ENCODE measurements at regions not wholly inside any gene's neighbourhood (a gene's known extent, or its start where the extent isn't known, plus 50 kb on each side); places are given as distances from the start of the nearest gene placed in this dataset.

DNA sequence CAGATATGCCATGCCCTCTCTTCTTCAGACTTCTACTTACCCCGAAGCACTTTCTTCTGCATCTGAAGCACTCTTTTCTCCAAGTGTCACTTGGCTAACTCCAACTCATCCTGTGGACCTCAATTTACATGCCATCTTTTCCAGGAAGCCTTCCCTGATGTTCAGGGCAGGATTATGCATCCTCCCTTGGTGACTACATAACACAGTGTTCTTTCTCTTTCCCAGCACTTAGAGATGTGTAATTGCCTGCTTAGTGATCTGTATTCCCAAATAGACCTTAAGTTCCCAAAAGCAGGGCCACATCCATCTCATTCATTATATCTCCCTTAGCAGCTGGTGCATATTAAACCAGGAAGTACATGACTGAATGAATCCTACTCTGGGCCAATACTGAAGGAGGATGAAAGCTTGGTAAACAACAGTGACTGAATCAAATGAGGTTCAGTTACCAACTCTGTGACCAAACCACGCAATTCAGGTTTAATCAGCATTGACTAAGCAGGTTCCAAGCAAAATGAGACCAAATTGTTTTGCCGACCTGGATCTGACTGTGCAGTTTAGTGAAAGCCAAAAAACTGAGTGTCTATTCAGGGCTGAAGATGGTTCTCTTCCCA is 121.4 kb upstream of the TCF21 start:
- no peaks in the 10 kb centered on the region for H3K79me2 ChIP-seq (ENCODE audit: control insufficient read depth in 1 of 2, insufficient read depth in 2 of 2, low read length in 2 of 2)
- H2BK120ac ChIP-seq (replicated peaks; ENCODE audit: low read depth, low read length), result no peak overlapping the region
- peaks cover 0 to 3% (median 0%) of the 10 kb centered on the region in 4 experiments; a peak in 1 of 7 replicates for H3K4me1 ChIP-seq (replicated peaks in 1 of 4; ENCODE audit: control insufficient read depth in 3 of 4, insufficient read depth in 4 of 4, low read length in 3 of 4)
- no peak overlapping the region for H3K18ac ChIP-seq (ENCODE audit: extremely low read depth, low read length)
- H2BK12ac ChIP-seq (ENCODE audit: low read depth, low read length), result no peak overlapping the region
- H4K91ac ChIP-seq (replicated peaks; ENCODE audit: insufficient read length, low read length), result no peak overlapping the region
- H3K23me2 ChIP-seq (ENCODE audit: low read depth, low read length), result no peaks in the 10 kb centered on the region
- no peak overlapping the region for H3K23ac ChIP-seq (ENCODE audit: insufficient read length)
- H4K8ac ChIP-seq (ENCODE audit: extremely low read depth, insufficient read depth, low read length), result no peak overlapping the region
- no peak overlapping the region for H4K5ac ChIP-seq (ENCODE audit: insufficient read length, low read depth, low read length)
- H3K36me3 ChIP-seq (ENCODE audit: control insufficient read depth in 2 of 4, insufficient read depth in 4 of 4, low read length in 3 of 4), result no peaks in the 10 kb centered on the region
- 80% methylated on average over 3 of the region's 3 CpGs; no CpG with 5 or more reads in 1 of the 2 experiments for WGBS, 2 experiments (ENCODE audit: extremely low coverage in 1 of 2, insufficient coverage in 1 of 2, insufficient read length in 1 of 2, insufficient replicate concordance in 2 of 2, low coverage in 1 of 2, low lambda C conversion rate in 2 of 2, missing lambda C conversion rate in 1 of 2)
- no peak overlapping the region for H2AFZ ChIP-seq (ENCODE audit: low read length)
- no peaks in the 10 kb centered on the region for H4K20me1 ChIP-seq (replicated peaks in 1 of 2; ENCODE audit: control insufficient read depth in 1 of 2, insufficient read depth in 2 of 2, low read length in 2 of 2)
- POLR2A ChIA-PET (ENCODE audit: partially characterized antibody), result no interaction called here
- no peak overlapping the region for H3K4me2 ChIP-seq (ENCODE audit: insufficient read depth in 1 of 2, low read depth in 2 of 2, low read length in 2 of 2)
- no peak overlapping the region for H3K4ac ChIP-seq (replicated peaks; ENCODE audit: insufficient read length, low read depth, low read length)
- H3K4me3 ChIP-seq (ENCODE audit: extremely low read depth in 1 of 4, insufficient read depth in 2 of 4, low read depth in 3 of 4, low read length in 4 of 4), result no peak overlapping the region
- H2AK5ac ChIP-seq (ENCODE audit: low read depth, low read length), result no peak overlapping the region
- H3K9me3 ChIP-seq (ENCODE audit: insufficient read depth in 2 of 2, low read depth in 1 of 2, low read length in 1 of 2), result no peaks in the 10 kb centered on the region
- DNase-seq (ENCODE audit: low read depth in 1 of 2, low spot score in 2 of 2) (no peak), FAIRE-seq (no peak)
- H3K14ac ChIP-seq (ENCODE audit: insufficient read length), result no peak overlapping the region
- no peaks in the 10 kb centered on the region for H3K27me3 ChIP-seq (replicated peaks in 1 of 4; ENCODE audit: control insufficient read depth in 3 of 4, extremely low read depth in 1 of 4, insufficient read depth in 3 of 4, low read length in 3 of 4)
- no peak overlapping the region for H2BK20ac ChIP-seq (ENCODE audit: low read length)
- H3K56ac ChIP-seq (replicated peaks; ENCODE audit: insufficient read length, low read depth, low read length), result no peak overlapping the region
- no peak overlapping the region for H2BK5ac ChIP-seq (ENCODE audit: low read depth, low read length)
- H2BK15ac ChIP-seq (ENCODE audit: low read length), result no peak overlapping the region
- no peaks in the 10 kb centered on the region for H3K79me1 ChIP-seq (ENCODE audit: low read depth, low read length)
- no peak overlapping the region for H3K27ac ChIP-seq (ENCODE audit: low read depth, low read length)
- H3K9ac ChIP-seq (replicated peaks in 1 of 4; ENCODE audit: extremely low read depth in 1 of 4, low read depth in 3 of 4, low read length in 3 of 4), result no peak overlapping the region
- CTCF ChIA-PET (ENCODE audit: partially characterized antibody), result no interaction called here
- no peak for TF ChIP-seq CHD2 (IDR thresholded peaks at IDR 0.05; ENCODE audit: low read length)
- no peak for TF ChIP-seq SRF (IDR thresholded peaks at IDR 0.05; ENCODE audit: low read depth, low read length)
- TF ChIP-seq CTBP2 (IDR thresholded peaks at IDR 0.05; ENCODE audit: borderline replicate concordance, insufficient read depth, insufficient read length, low read length), result no peak
- TF ChIP-seq TAF7 (optimal IDR thresholded peaks at IDR 0.05; ENCODE audit: borderline replicate concordance, low read depth, low read length), result no peak

Measured in H1 (cell line).